LNCaP clone FGC (cell line): ENCODE measurements at regions not wholly inside any gene's neighbourhood (a gene's known extent, or its start where the extent isn't known, plus 50 kb on each side); places are given as distances from the start of the nearest gene placed in this dataset.
"Not testable (repeated sequence)": the region's sequence is repeated elsewhere in the genome, so short reads cannot be mapped to it uniquely, and the experiment has no call there.

ENCODE experiments used
- DNase-seq: peaks from one replicate; pipeline ENCODE4 v3.0.0-alpha.2; 2011; ENCODE audit warnings: low read depth
- H3K4me3 ChIP-seq: 2 replicates; pipeline ENCODE4 v1.5.1; 2011; ENCODE audit warnings: mild to moderate bottlenecking, low read depth, low read length, control low read depth
- CTCF ChIP-seq: IDR thresholded peaks from 2 replicates; pipeline ENCODE4 v1.5.1; 2012; ENCODE audit warnings: mild to moderate bottlenecking; ENCODE audit not compliant: control insufficient read depth, insufficient read depth; ENCODE audit errors: extremely low read depth

GRCh38 chr11:123330471-123330870, 99.6 kb upstream of the GRAMD1B start:
- DNase-seq: no peak
- no peak for TF ChIP-seq CTCF

GRCh38 chr11:123330071-123330470, 100.0 kb upstream of the GRAMD1B start:
- DNase-seq: no peak
- TF ChIP-seq CTCF: no peak
- no peak overlapping the region for H3K4me3 ChIP-seq

More at GRCh38 chr11:123330471-123330870, 99.6 kb upstream of the GRAMD1B start:
- H3K4me3 ChIP-seq: no peak overlapping the region

- TF ChIP-seq CTCF: no peak
- DNase-seq: no peak
- no peak overlapping the region for H3K4me3 ChIP-seq
Observed at GRCh38 chr11:123328281-123328867, 101.7 kb upstream of the GRAMD1B start.

- no peak overlapping the region for H3K4me3 ChIP-seq
- no peak for DNase-seq
- TF ChIP-seq CTCF: no peak
Observed at GRCh38 chr11:123325533-123325932, 104.5 kb upstream of the GRAMD1B start.

GRCh38 chr11:123323568-123323967, 106.5 kb upstream of the GRAMD1B start:
- no peak overlapping the region for H3K4me3 ChIP-seq
- TF ChIP-seq CTCF: no peak
- DNase-seq: no peak

- no peak overlapping the region for H3K4me3 ChIP-seq
- DNase-seq: peak; percentile 1
- TF ChIP-seq CTCF: no peak
Observed at GRCh38 chr11:123321636-123322035, 108.4 kb upstream of the GRAMD1B start.

GRCh38 chr11:123318623-123319022, 111.4 kb upstream of the GRAMD1B start:
- H3K4me3 ChIP-seq: no peak overlapping the region
- no peak for TF ChIP-seq CTCF
- no peak for DNase-seq

GRCh38 chr11:123318132-123318531, 111.9 kb upstream of the GRAMD1B start:
- not testable (repeated sequence) for H3K4me3 ChIP-seq, DNase-seq
